H1 (cell line): ENCODE measurements at regions not wholly inside any gene's neighbourhood (a gene's known extent, or its start where the extent isn't known, plus 50 kb on each side); places are given as distances from the start of the nearest gene placed in this dataset.

Experiments used
- CBX5 ChIP-seq: fragments of 300-800, 300-1000 bp; sonication (generic); IDR thresholded peaks from 2 replicates; pipeline ENCODE4 v1.7.1; 2016; ENCODE audit warnings: antibody characterized with exemption, low read length, low read depth
- CEBPB ChIP-seq: IDR thresholded peaks from 2 replicates; pipeline ENCODE4 v1.6.1; 2012; ENCODE audit warnings: low read depth, low read length
- CTCF ChIP-seq, 3 experiments: IDR thresholded peaks; 1 replicate in 2 of 3; 2 replicates in 1 of 3; pipeline versions ENCODE4 v1.5.1 to v1.6.1; 2011; ENCODE audit warnings: low read length in 3 of 3, mild to moderate bottlenecking in 3 of 3, inconsistent platforms in 2 of 3, low read depth in 1 of 3, moderate library complexity in 1 of 3; ENCODE audit not compliant: insufficient read depth in 1 of 3; ENCODE audit errors: control extremely low read depth in 1 of 3
- EP300 ChIP-seq, 2 experiments: IDR thresholded peaks; 1 replicate in 1 of 2; 2 replicates in 1 of 2; pipeline ENCODE4 v1.6.1; 2011 to 2012; ENCODE audit warnings: low read depth in 2 of 2, low read length in 2 of 2, mild to moderate bottlenecking in 2 of 2, borderline replicate concordance in 1 of 2, inconsistent platforms in 1 of 2, moderate library complexity in 1 of 2
- EZH2 ChIP-seq: fragments of 200-600 bp; sonication (generic); IDR thresholded peaks from 2 replicates; pipeline ENCODE4 v1.7.1; 2012; ENCODE audit warnings: low read depth, mild to moderate bottlenecking, moderate library complexity, low read length, inconsistent platforms; ENCODE audit not compliant: severe bottlenecking
- MAX ChIP-seq: IDR thresholded peaks from 2 replicates; pipeline ENCODE4 v1.6.1; 2012; ENCODE audit warnings: inconsistent platforms
- POLR2AphosphoS5 ChIP-seq: IDR thresholded peaks from 2 replicates; pipeline ENCODE4 v1.6.1; 2011; ENCODE audit warnings: low read depth, low read length
- TCF12 ChIP-seq: IDR thresholded peaks from 2 replicates; pipeline ENCODE4 v1.6.1; 2011; ENCODE audit warnings: low read depth, mild to moderate bottlenecking, low read length
- YY1 ChIP-seq: IDR thresholded peaks from 2 replicates; pipeline ENCODE4 v1.6.1; 2011; ENCODE audit warnings: low read depth, mild to moderate bottlenecking, low read length

- no peak for TF ChIP-seq POLR2AphosphoS5
- no peak for TF ChIP-seq MAX
- peak in 2 of 3 experiments; percentile 18 to 25; a peak in 2 of 4 replicates for TF ChIP-seq CTCF (IDR thresholded peaks at IDR 0.05; ENCODE audit: control extremely low read depth in 1 of 3, insufficient read depth in 1 of 3, low read depth in 1 of 3, low read length in 3 of 3)
- no peak for TF ChIP-seq EP300 (IDR thresholded peaks at IDR 0.05; ENCODE audit: borderline replicate concordance in 1 of 2, low read depth in 2 of 2, low read length in 2 of 2)
- no peak for TF ChIP-seq TCF12
- TF ChIP-seq EZH2, result no peak
- TF ChIP-seq YY1, result no peak
- TF ChIP-seq CBX5, result no peak
- TF ChIP-seq CEBPB, result no peak
Measured at GRCh38 chr12:93979189-93979588, 169.2 kb upstream of the PLXNC1 start.
